MM.1S (cell line): ENCODE measurements at regions not wholly inside any gene's neighbourhood (a gene's known extent, or its start where the extent isn't known, plus 50 kb on each side); places are given as distances from the start of the nearest gene placed in this dataset.

Experiments
- EZH2 ChIP-seq: fragments of 300-600 bp; sonication (generic); optimal IDR thresholded peaks from 2 replicates; pipeline ENCODE3; 2017; ENCODE audit warnings: low read depth, mild to moderate bottlenecking, antibody characterized with exemption, low read length, mixed read lengths
- TF ChIP-seq, protein P1 (sequence below): fragments of 300-600 bp; sonication (generic); IDR thresholded peaks from 2 replicates; pipeline ENCODE4 v1.5.1; 2016; ENCODE audit warnings: antibody characterized with exemption, low read length, mixed read lengths

DNA sequence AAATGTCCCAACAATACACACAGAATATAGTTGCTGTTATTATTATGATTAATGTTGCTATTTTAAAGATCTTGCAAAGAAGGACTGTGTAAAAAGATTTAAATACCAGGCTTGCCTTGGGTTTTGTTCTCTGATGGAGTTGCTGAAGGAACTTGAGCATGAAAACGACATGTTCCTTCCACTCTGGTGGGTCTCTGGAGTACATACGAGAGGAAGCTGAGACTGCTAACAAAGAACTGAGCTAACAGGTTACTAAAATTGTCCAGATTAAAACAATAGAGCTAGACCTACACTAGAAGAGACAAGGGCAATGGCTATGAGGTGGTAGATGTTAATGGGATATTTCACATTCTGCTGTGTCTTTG, 612.2 kb downstream of the TSN start:
- TF ChIP-seq, protein P1, sequence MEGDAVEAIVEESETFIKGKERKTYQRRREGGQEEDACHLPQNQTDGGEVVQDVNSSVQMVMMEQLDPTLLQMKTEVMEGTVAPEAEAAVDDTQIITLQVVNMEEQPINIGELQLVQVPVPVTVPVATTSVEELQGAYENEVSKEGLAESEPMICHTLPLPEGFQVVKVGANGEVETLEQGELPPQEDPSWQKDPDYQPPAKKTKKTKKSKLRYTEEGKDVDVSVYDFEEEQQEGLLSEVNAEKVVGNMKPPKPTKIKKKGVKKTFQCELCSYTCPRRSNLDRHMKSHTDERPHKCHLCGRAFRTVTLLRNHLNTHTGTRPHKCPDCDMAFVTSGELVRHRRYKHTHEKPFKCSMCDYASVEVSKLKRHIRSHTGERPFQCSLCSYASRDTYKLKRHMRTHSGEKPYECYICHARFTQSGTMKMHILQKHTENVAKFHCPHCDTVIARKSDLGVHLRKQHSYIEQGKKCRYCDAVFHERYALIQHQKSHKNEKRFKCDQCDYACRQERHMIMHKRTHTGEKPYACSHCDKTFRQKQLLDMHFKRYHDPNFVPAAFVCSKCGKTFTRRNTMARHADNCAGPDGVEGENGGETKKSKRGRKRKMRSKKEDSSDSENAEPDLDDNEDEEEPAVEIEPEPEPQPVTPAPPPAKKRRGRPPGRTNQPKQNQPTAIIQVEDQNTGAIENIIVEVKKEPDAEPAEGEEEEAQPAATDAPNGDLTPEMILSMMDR, result no peak
- no peak for TF ChIP-seq EZH2
